NB4 (cell line): ENCODE measurements at regions not wholly inside any gene's neighbourhood (a gene's known extent, or its start where the extent isn't known, plus 50 kb on each side); places are given as distances from the start of the nearest gene placed in this dataset.

Experiments
- DNase-seq: peaks from one replicate; pipeline ENCODE4 v3.0.0; 2010; ENCODE audit warnings: low read depth
- H3K4me3 ChIP-seq: one replicate; pipeline ENCODE4 v1.5.1; 2011; ENCODE audit warnings: mild to moderate bottlenecking, low read depth, low read length, moderate library complexity
- MAX ChIP-seq: IDR thresholded peaks from 2 replicates; pipeline ENCODE4 v1.6.1; 2011; ENCODE audit warnings: low read depth, low read length
- MYC ChIP-seq: IDR thresholded peaks from 2 replicates; pipeline ENCODE4 v1.6.1; 2011; ENCODE audit warnings: low read depth, low read length
- POLR2A ChIP-seq: IDR thresholded peaks from 2 replicates; pipeline ENCODE4 v1.6.1; 2011; ENCODE audit warnings: mild to moderate bottlenecking; ENCODE audit not compliant: insufficient read length; ENCODE audit errors: extremely low read depth
- TF ChIP-seq, protein P1 (sequence below): IDR thresholded peaks from one replicate; pipeline ENCODE4 v1.5.1; 2012; ENCODE audit warnings: low read depth, low read length

- TF ChIP-seq POLR2A (no peak), MAX (no peak), MYC (no peak)
- TF ChIP-seq, protein P1, sequence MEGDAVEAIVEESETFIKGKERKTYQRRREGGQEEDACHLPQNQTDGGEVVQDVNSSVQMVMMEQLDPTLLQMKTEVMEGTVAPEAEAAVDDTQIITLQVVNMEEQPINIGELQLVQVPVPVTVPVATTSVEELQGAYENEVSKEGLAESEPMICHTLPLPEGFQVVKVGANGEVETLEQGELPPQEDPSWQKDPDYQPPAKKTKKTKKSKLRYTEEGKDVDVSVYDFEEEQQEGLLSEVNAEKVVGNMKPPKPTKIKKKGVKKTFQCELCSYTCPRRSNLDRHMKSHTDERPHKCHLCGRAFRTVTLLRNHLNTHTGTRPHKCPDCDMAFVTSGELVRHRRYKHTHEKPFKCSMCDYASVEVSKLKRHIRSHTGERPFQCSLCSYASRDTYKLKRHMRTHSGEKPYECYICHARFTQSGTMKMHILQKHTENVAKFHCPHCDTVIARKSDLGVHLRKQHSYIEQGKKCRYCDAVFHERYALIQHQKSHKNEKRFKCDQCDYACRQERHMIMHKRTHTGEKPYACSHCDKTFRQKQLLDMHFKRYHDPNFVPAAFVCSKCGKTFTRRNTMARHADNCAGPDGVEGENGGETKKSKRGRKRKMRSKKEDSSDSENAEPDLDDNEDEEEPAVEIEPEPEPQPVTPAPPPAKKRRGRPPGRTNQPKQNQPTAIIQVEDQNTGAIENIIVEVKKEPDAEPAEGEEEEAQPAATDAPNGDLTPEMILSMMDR = no peak
- DNase-seq = no peak
- H3K4me3 ChIP-seq = no peak overlapping the region
Measured at GRCh38 chr11:116093065-116093464, 588.9 kb upstream of the CADM1 start.

DNA sequence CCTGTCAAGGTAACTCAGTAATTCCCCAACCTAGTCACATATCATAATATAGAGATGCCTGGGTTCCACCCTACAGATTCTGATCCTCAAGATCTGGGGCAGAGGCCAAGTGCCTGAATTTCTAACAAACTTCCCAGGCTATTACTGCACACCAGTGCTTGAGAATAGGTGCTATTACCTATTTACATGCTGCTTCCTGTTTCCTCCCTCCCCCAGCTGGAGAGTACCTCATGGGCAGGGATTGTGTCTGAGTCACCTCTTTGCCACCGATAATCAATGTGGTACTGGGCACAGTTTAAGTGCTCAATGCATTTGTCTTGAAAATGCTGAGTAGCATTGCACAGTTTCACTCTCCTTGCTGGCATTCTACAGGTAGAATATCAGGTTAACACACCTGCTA, 582.2 kb upstream of the CADM1 start:
- no peak for TF ChIP-seq MAX
- TF ChIP-seq MYC = no peak
- TF ChIP-seq, protein P1 = no peak
- no peak for TF ChIP-seq POLR2A
- DNase-seq = no peak
- H3K4me3 ChIP-seq = no peak overlapping the region

GRCh38 chr11:116085031-116085635, 580.9 kb upstream of the CADM1 start:
- no peak overlapping the region for H3K4me3 ChIP-seq
- TF ChIP-seq POLR2A = no peak
- TF ChIP-seq, protein P1 = no peak
- TF ChIP-seq MYC = no peak
- no peak for TF ChIP-seq MAX
- DNase-seq = no peak

- TF ChIP-seq MYC (no peak), POLR2A (no peak), MAX (no peak)
- TF ChIP-seq, protein P1 = no peak
- DNase-seq = no peak
- no peak overlapping the region for H3K4me3 ChIP-seq
Measured at GRCh38 chr11:116084511-116084910, 580.3 kb upstream of the CADM1 start.

GRCh38 chr11:116082256-116082655, 578.0 kb upstream of the CADM1 start:
- H3K4me3 ChIP-seq = no peak overlapping the region
- DNase-seq = no peak
- TF ChIP-seq MAX = no peak
- TF ChIP-seq MYC = no peak
- TF ChIP-seq, protein P1 = no peak
- no peak for TF ChIP-seq POLR2A
